ENCODE measurements at regions not wholly inside any gene's neighbourhood (a gene's known extent, or its start where the extent isn't known, plus 50 kb on each side); places are given as distances from the start of the nearest gene placed in this dataset.
"Not testable (repeated sequence)": the region's sequence is repeated elsewhere in the genome, so short reads cannot be mapped to it uniquely, and the experiment has no call there.

GRCh38 chr7:63856466-63856865 is 142.2 kb upstream of the ZNF722 start:
- H3K4me1 Mint-ChIP-seq (ENCODE audit: low read depth); H3K27ac Mint-ChIP-seq; H3K36me3 Mint-ChIP-seq (ENCODE audit: low read depth); intact Hi-C loops (cut with micrococcal nuclease); H3K4me3 Mint-ChIP-seq; H3K27me3 Mint-ChIP-seq: not testable (repeated sequence)
- H3K9me3 Mint-ChIP-seq, result peaks cover 82% of the 10 kb centered on the region

- H3K27me3 Mint-ChIP-seq, result no peaks in the 10 kb centered on the region
- H3K4me3 Mint-ChIP-seq, result no peak overlapping the region
- no peaks in the 10 kb centered on the region for H3K4me1 Mint-ChIP-seq (ENCODE audit: low read depth)
- intact Hi-C loops (cut with micrococcal nuclease), result no loop called here
- H3K9me3 Mint-ChIP-seq, result peaks cover 66% of the 10 kb centered on the region
- H3K27ac Mint-ChIP-seq, result no peak overlapping the region
- H3K36me3 Mint-ChIP-seq (ENCODE audit: low read depth), result no peaks in the 10 kb centered on the region
These were observed 131.5 kb upstream of the ZNF722 start for GRCh38 chr7:63867127-63867526.

DNA sequence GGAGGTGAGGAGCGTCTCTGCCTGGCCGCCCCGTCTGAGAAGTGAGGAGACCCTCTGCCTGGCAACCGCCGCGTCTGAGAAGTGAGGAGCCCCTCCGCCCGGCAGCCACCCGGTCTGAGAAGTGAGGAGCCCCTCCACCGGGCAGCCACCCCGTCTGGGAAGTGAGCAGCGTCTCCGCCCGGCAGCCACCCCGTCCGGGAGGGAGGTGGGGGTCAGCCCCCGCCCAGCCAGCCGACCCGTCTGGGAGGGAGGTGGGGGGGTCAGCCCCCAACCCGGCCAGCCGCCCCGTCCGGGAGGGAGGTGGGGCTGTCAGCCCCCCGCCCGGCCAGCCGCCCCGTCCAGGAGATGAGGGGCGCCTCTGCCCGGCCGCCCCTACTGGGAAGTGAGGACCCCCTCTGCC is 124.4 kb upstream of the ZNF722 start:
- H3K4me1 Mint-ChIP-seq (ENCODE audit: low read depth); H3K27ac Mint-ChIP-seq; H3K4me3 Mint-ChIP-seq; H3K36me3 Mint-ChIP-seq (ENCODE audit: low read depth); H3K27me3 Mint-ChIP-seq; intact Hi-C loops (cut with micrococcal nuclease): not testable (repeated sequence)
- peaks cover 57% of the 10 kb centered on the region for H3K9me3 Mint-ChIP-seq

GRCh38 chr7:63876707-63877322 is 121.8 kb upstream of the ZNF722 start:
- peaks cover 83% of the 10 kb centered on the region for H3K9me3 Mint-ChIP-seq
- H3K4me1 Mint-ChIP-seq (ENCODE audit: low read depth), result no peaks in the 10 kb centered on the region
- no peak overlapping the region for H3K27ac Mint-ChIP-seq
- intact Hi-C loops (cut with micrococcal nuclease), result no loop called here
- no peak overlapping the region for H3K4me3 Mint-ChIP-seq
- no peaks in the 10 kb centered on the region for H3K27me3 Mint-ChIP-seq
- H3K36me3 Mint-ChIP-seq (ENCODE audit: low read depth), result no peaks in the 10 kb centered on the region

GRCh38 chr7:63887031-63887430 is 111.6 kb upstream of the ZNF722 start:
- no peaks in the 10 kb centered on the region for H3K27me3 Mint-ChIP-seq
- H3K27ac Mint-ChIP-seq, result no peak overlapping the region
- no peaks in the 10 kb centered on the region for H3K4me1 Mint-ChIP-seq (ENCODE audit: low read depth)
- peaks cover 99% of the 10 kb centered on the region for H3K9me3 Mint-ChIP-seq
- intact Hi-C loops (cut with micrococcal nuclease), result no loop called here
- no peak overlapping the region for H3K4me3 Mint-ChIP-seq
- no peaks in the 10 kb centered on the region for H3K36me3 Mint-ChIP-seq (ENCODE audit: low read depth)

- peak overlapping the region; percentile 81 for H3K27ac Mint-ChIP-seq
- peaks cover 51% of the 10 kb centered on the region for H3K9me3 Mint-ChIP-seq
- H3K36me3 Mint-ChIP-seq (ENCODE audit: low read depth), result peaks cover 11% of the 10 kb centered on the region
- intact Hi-C loops (cut with micrococcal nuclease), result loop anchor here (1.0 kb wide), 1 partner anchor 26 kb away; no protein-coding TSS in a partner anchor
- H3K4me3 Mint-ChIP-seq, result peak overlapping the region; percentile 93
- peaks cover 21% of the 10 kb centered on the region for H3K4me1 Mint-ChIP-seq (ENCODE audit: low read depth)
- no peaks in the 10 kb centered on the region for H3K27me3 Mint-ChIP-seq
These were observed 98.8 kb upstream of the ZNF722 start for GRCh38 chr7:63899691-63900393.

GRCh38 chr7:63900394-63901203 is 98.0 kb upstream of the ZNF722 start:
- peak overlapping the region; percentile 81 for H3K27ac Mint-ChIP-seq
- intact Hi-C loops (cut with micrococcal nuclease), result loop anchor here (1.0 kb wide), 1 partner anchor 26 kb away; no protein-coding TSS in a partner anchor
- H3K4me1 Mint-ChIP-seq (ENCODE audit: low read depth), result peaks cover 21% of the 10 kb centered on the region
- peaks cover 11% of the 10 kb centered on the region for H3K36me3 Mint-ChIP-seq (ENCODE audit: low read depth)
- peak overlapping the region; percentile 93 for H3K4me3 Mint-ChIP-seq
- peaks cover 58% of the 10 kb centered on the region for H3K9me3 Mint-ChIP-seq
- H3K27me3 Mint-ChIP-seq, result no peaks in the 10 kb centered on the region

- H3K27me3 Mint-ChIP-seq; H3K27ac Mint-ChIP-seq; intact Hi-C loops (cut with micrococcal nuclease): not testable (repeated sequence)
- peaks cover 64% of the 10 kb centered on the region for H3K9me3 Mint-ChIP-seq
- H3K4me3 Mint-ChIP-seq, result peak overlapping the region; percentile 93
- peaks cover 11% of the 10 kb centered on the region for H3K36me3 Mint-ChIP-seq (ENCODE audit: low read depth)
- H3K4me1 Mint-ChIP-seq (ENCODE audit: low read depth), result peaks cover 21% of the 10 kb centered on the region
These were observed 97.5 kb upstream of the ZNF722 start for GRCh38 chr7:63901204-63901506.

- peaks cover 74% of the 10 kb centered on the region for H3K9me3 Mint-ChIP-seq
- H3K4me1 Mint-ChIP-seq (ENCODE audit: low read depth), result no peaks in the 10 kb centered on the region
- H3K27me3 Mint-ChIP-seq, result no peaks in the 10 kb centered on the region
- intact Hi-C loops (cut with micrococcal nuclease), result no loop called here
- H3K4me3 Mint-ChIP-seq, result no peak overlapping the region
- H3K36me3 Mint-ChIP-seq (ENCODE audit: low read depth), result no peaks in the 10 kb centered on the region
- no peak overlapping the region for H3K27ac Mint-ChIP-seq
These were observed 79.7 kb upstream of the ZNF722 start for GRCh38 chr7:63918986-63919385.

DNA sequence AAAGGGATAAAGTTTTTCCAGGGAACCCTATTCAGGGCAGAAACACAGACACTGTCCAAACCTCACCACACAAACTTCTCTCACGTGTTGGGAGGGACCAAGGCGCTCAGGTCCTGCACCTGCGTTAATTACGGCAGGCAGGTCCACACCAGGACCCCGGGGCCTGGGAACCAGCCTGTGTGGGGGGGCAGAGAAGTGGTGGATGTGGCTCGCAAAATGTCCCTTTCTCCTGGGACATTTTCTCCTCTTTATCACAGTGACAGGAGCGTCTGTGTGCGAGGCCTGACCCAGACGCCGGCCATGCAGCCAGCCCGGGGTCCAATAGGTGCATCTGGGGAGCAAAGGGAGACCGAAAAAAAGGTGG is 73.4 kb upstream of the ZNF722 start:
- H3K4me1 Mint-ChIP-seq (ENCODE audit: low read depth), result peaks cover 6% of the 10 kb centered on the region
- H3K4me3 Mint-ChIP-seq, result peak overlapping the region; percentile 95
- peaks cover 60% of the 10 kb centered on the region for H3K9me3 Mint-ChIP-seq
- H3K27ac Mint-ChIP-seq, result peak overlapping the region; percentile 88
- intact Hi-C loops (cut with micrococcal nuclease), result loop anchor here (5.0 kb wide), 2 partner anchors 382 to 742 kb away; partner anchors contain the start of gene ZNF107
- H3K27me3 Mint-ChIP-seq, result no peaks in the 10 kb centered on the region
- H3K36me3 Mint-ChIP-seq (ENCODE audit: low read depth), result peaks cover 25% of the 10 kb centered on the region

DNA sequence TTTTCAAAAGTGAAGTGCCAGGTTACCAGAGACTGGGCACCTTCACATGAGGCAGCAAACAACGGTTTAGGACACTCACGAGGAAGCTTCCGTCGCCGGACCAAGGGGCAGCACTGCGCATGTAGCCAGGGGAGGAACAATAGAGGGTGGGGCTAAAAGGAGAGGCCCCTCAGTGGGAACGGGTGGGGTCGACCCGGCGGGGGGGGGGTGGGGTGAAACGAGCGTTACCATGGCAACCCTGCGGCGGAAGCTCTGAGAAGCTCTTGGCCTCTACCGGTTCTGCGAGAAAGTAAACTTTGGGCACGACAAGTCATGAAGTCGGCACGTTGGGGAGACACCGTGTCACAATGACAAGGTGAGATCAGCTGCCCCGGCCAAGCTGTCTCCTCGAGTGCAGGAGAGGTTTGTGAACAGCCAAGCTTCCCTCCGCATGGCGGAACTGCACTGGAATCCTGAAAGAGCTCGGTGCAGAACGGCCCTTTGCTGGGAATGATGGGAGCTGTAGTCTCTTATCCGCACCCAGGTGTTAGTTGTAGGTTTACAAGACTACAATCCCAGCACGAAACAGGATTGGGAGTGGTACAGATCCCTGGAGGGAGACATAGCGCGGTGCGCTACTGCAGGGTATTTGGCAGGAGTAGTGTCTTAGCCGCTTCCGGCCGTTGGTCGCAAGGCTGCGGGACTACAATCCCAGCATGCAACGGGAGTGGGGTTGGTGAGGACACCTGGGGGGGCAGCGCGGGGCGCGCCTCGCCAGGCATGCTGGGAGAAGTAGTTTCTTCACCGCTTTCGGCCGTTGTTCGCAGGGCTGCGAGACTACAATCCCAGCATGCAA is 72.8 kb upstream of the ZNF722 start:
- Mint-ChIP-seq H3K4me1 (ENCODE audit: low read depth) (peaks cover 6% of the 10 kb centered on the region), H3K27ac (peak overlapping the region; percentile 88), H3K9me3 (peaks cover 60% of the 10 kb centered on the region), H3K4me3 (peak overlapping the region; percentile 95), H3K27me3 (no peaks in the 10 kb centered on the region), H3K36me3 (ENCODE audit: low read depth) (peaks cover 25% of the 10 kb centered on the region)
- intact Hi-C loops (cut with micrococcal nuclease), result loop anchor here (1.0 to 5.0 kb wide), 3 partner anchors 26 to 741 kb away; partner anchors contain the start of gene ZNF107

DNA sequence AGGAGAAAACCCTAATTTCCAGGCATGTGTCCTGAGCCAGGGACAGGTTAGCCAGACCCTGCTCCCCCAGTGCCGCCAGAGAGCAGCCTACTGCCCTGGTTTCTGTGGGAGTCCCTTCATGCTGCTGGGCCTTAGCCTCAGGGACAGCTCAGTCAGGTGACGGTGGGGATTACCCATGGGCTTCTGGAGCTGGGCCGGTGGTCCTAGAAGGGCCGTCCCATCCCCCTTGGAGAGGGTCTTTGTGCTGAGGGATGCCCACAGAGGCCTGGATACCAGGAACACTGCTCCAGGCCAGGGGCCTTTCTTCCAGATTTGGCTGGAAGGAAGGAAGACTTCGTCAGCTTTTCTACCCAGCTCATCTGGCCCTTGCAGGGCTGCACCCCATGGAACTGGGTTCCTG is 71.4 kb upstream of the ZNF722 start:
- Mint-ChIP-seq H3K4me3 (no peak overlapping the region), H3K27me3 (no peaks in the 10 kb centered on the region), H3K27ac (no peak overlapping the region), H3K9me3 (peaks cover 60% of the 10 kb centered on the region), H3K4me1 (ENCODE audit: low read depth) (peaks cover 6% of the 10 kb centered on the region), H3K36me3 (ENCODE audit: low read depth) (peaks cover 25% of the 10 kb centered on the region)
- intact Hi-C loops (cut with micrococcal nuclease), result loop anchor here (5.0 kb wide), 2 partner anchors 380 to 740 kb away; partner anchors contain the start of gene ZNF107

DNA sequence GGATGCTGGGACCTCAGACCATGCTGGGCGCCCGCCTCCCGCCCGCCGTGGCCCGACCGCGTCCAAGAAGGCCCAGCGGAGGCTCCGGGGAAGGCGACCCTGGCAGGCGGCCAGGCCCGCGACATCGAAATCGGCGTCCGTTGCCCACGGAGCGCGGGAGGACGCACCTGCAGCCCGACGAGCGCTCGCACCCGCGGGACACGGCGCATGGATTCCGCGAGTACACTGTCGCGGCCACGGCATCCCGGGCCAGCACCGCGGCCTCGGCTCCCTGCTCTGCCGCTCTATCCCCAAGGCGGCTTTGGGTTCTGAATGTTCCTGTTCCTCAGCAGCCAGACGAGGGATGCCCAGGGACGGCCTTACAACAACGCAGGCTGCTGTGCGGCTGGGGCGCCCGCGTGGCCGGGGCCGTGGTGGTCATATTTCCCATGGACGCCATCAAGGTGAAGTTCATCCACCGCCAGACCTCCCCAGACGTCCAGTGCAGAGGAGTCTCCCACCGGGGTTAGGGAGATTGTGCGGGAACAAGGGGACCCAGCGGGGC is 67.5 kb upstream of the ZNF722 start:
- Mint-ChIP-seq H3K4me3 (no peak overlapping the region), H3K9me3 (peaks cover 56% of the 10 kb centered on the region), H3K27ac (no peak overlapping the region), H3K4me1 (ENCODE audit: low read depth) (no peaks in the 10 kb centered on the region), H3K27me3 (no peaks in the 10 kb centered on the region), H3K36me3 (ENCODE audit: low read depth) (peaks cover 8% of the 10 kb centered on the region)
- intact Hi-C loops (cut with micrococcal nuclease), result no loop called here

All from dendritic cell treated with granulocyte-macrophage colony-stimulating factor and Interleukin-4, amounts not matched to agents 40 ng/mL and 50 ng/mL, for 4 days (primary cell).